ENCODE measurements at regions not wholly inside any gene's neighbourhood (a gene's known extent, or its start where the extent isn't known, plus 50 kb on each side); places are given as distances from the start of the nearest gene placed in this dataset.

DNA sequence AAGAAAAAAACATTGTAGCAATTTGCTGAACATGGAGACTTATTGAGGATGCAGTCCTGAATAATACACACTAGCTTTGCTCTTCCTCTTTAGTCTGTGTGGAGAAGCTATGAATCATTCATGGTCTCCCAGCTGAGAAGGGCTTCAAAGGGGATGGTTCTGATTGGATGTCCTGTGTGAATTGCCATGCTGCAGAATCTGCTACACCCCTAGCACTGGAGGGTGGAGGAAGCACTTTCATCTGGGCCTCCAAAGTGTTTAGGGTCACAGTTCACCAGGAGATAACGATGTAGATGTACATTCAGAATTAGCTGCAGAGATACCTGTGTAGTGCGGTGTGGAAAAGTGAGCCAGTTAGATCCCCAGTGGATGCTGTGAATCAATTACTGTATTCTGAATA is 321.1 kb upstream of the EDNRB start:
- DNase-seq (ENCODE audit: extremely low read depth, low read depth) = no peak

DNA sequence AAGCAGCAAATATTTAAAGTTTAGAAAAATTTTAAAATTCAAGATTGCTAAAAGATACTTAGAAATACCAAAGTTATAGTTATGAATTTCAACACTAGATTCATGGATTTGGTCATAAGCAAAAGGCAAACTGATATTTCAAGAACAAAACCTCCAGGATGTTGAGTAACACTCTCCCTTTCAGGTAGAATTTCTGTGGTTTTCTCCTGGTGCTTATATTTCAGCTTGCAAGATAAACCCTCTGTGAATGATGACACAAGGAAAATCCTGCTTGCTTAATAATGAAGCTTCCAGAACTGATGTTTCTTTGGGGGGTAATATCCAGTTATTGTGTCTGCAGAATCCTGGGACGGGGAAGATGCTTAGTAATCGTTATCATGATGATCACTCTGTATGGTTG is 320.3 kb upstream of the EDNRB start:
- DNase-seq (ENCODE audit: extremely low read depth, low read depth) = no peak

DNA sequence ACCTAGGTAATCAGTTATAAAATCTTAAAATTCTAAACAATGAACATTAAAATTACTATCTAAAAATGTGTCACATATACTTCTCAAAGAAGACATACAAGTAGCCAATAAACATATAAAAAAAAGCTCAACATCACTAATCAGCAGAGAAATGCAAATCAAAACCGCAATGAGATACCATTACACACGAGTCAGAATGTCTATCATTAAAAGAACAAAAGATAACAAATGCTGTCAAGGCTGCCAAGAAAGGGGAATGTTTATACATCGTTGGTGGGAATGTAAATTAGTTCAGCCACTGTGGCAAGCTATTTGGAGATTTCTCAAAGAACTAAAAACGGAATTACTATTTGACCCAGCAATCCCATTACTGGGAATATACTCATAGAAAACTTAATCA is 310.3 kb upstream of the EDNRB start:
- no peak for DNase-seq (ENCODE audit: extremely low read depth, low read depth)

DNA sequence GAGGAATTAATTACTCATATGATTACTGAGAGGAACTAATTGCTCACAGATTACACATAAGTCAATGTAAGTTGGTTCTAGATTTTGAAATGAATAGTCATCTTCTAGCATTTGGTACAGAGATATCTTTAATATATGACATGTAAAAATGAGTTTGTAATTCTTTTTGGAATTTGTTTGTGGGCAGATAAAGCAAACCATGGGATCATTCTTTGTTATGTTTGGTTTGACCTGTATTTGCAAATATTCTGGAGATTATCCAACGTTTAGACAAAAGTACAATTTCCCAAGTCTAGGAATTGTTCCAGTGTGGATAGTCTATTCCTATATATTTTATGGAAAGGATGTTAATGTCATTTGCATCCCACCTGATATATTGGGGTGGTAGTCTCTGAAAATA is 309.6 kb upstream of the EDNRB start:
- DNase-seq (ENCODE audit: extremely low read depth, low read depth) = no peak

DNA sequence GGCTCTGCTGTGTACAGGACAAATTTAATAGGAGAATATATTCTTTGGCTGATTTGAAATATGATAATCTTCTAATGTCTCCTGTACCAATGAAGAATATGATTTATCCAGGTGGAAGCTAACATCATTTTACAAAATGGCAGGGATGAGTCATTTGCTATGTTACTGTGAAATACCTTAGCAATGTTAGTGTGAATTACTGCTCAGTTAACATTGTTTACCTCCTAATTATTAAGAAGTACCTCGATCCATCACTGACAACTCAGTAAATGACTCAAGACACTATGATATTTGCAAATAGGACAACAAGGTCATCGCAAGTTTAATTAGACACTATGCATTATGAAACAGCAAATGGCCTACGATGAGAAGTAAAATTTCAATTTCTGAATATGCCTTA is 309.1 kb upstream of the EDNRB start:
- DNase-seq (ENCODE audit: extremely low read depth, low read depth) = no peak

DNA sequence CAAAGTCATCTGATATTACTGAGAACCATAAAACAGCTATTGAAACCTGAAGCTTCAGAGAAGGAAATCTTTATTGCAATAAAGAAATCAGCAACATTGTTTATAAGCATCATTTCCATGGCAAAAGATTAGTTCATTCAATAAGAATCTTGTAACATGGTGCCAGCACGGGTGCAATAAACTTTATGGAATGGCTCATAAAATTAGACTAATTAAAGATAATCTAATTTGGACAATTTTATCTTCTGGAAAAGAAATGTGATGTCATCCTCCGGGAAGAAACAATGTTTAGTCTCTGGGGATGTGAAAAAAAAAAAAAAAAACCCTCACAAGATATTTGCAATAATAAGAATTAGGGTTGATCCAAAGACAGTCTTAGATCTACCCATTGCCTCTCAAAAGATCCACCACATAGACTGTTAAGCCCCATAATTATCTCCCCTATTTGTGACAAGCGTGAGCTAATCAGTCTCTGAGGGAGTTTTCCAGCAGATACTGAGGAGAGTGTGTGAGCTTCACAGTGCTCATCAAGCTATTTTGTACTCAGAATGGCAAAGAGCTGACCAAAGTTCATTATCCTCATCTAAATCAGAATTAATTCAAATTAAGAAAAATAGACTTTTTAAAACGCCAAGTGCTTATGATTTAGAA is 297.0 kb upstream of the EDNRB start:
- no peak for DNase-seq (ENCODE audit: extremely low read depth, low read depth)

DNA sequence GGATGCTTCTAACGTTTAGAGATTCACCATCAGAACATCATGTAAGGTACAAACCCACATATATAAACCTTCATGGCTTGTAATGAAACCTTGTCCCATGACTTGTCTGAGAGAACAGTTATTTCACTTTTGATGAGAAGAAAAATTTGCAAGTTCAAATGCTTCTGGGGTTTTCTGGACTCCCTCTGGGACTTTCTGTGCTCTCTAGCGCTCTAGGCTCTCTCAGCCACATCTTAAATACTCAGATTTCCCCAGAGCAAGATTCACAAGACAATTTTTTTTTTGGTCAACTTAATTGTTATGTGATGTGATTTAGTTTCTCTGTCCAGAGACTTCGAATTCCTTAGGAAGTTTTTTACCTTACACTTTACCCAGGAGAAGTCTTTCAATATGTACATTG is 282.8 kb upstream of the EDNRB start:
- DNase-seq (ENCODE audit: extremely low read depth, low read depth) = no peak

DNA sequence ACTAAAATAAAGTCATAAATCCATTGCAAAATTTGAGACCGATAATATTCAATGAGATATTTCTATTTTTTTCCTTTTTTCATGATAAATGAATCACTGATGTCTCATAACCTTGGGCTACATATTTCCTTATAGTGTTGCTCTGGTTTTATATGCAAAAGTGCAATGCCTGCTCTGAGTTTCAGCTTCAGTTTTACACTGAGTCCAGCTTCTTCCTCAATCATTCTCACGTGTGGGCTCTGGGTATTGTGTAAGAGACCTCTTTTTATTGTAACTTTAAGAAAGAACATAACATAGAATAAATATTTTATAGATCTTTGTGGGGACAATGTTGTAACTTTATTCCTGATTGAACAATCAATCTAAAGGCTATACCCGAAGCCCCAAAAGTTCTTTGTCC is 280.2 kb upstream of the EDNRB start:
- DNase-seq (ENCODE audit: extremely low read depth, low read depth) = no peak

DNA sequence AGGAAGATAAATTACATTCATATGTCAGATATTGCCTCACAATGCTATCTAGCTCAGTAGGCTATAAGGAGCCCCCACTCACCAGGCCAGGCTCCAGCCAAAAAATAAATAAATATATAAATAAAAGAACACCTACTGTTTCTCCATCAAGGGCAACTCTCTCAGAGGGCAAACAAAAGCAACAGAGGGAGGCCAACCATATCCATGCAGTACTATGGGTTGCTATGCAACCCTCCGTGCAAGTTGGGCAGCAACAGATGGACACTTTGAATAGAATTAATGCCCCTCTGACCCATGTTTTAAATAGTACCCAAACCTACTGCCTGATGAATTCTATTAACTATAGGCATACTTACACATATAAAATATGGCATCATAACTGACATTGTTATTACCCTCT is 279.8 kb upstream of the EDNRB start:
- DNase-seq (ENCODE audit: extremely low read depth, low read depth) = no peak

DNA sequence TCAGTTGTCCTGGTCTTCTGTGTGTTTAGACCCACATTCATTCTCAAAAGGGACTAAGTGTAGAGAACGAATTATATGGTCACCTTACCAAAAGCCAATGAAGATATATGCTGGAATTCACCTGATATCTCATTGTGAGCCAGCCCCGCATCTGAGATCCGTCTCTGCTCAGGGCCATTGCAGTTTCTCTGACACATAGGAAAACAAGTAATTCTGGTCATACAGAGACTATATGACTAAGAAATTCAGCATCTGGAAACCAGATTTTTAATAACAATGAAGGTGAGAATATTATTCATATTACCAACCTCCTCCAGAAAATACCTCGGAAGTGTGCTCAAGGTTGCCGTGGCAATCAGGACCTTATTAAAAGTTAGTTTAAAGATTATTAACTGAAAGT is 278.6 kb upstream of the EDNRB start:
- DNase-seq (ENCODE audit: extremely low read depth, low read depth) = no peak

DNA sequence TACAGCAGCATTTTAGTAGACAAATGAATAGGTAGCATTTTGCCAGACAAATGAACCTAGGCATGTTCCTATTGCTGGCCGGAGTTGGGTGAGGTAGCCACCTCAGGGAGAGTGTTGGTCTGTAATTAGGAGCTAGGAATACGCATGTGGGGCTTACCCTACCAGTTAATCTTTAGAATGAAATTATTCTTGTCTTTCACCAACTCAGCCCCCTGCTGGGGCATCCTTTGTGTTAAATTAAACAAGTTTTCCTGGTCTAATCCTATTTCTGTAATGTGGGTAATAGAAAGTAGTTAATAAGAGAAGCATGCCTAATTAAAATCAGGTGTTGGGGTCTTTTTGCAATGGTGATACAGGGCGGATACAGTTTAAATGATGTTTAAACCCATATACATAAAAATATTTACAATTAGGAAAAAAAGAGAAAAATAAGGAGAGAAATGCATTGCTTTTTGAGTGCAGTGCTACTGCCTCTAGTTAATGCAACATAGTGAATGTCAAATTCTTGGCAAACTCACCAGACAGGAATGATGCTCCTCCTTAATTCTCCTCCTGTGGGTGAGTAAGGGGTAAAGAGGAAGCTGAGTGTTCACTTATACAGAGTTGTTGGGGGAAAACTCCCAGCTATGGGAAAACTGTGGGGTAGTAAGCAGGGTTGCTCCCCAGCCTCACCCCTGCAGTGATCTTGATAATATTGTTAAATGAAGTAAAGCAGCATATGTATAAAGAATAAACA is 276.4 kb upstream of the EDNRB start:
- DNase-seq (ENCODE audit: extremely low read depth, low read depth) = no peak

DNA sequence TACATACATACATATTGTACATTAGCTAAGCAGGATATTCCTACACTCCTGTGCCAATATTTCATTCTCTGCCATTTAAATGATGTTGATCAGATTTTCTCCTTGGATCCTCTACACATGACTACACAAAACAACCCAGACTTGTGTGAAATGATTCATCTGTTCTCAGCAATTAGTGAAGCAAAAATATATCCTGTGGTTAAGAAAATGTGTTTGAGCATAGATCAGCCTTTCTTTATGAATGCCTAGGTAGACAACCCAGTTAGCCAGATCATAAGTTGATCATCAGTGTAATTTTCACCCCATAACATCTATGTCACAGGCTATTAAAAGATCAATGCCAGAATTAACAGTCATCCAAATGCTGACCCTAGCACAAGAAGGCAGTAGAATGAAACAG is 275.2 kb upstream of the EDNRB start:
- no peak for DNase-seq (ENCODE audit: extremely low read depth, low read depth)

DNA sequence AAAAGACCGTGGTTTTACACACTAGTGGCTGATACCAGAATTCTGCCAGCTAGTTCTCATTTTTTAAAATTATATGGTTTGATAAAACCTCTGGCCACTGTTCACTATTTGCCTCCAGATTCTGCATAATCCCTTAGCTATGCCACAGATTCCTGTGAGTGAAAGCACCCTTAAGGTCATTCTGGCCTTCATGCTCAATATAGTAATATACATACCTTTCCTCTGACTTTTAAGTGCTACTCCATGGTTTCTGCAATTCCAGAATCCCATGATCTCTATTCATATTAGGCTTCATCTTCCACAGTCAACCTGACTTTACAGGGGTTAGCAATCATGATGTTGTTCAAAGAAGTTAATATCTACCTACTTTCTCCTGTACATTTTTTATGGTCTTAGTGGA is 274.1 kb upstream of the EDNRB start:
- DNase-seq (ENCODE audit: extremely low read depth, low read depth) = no peak

DNA sequence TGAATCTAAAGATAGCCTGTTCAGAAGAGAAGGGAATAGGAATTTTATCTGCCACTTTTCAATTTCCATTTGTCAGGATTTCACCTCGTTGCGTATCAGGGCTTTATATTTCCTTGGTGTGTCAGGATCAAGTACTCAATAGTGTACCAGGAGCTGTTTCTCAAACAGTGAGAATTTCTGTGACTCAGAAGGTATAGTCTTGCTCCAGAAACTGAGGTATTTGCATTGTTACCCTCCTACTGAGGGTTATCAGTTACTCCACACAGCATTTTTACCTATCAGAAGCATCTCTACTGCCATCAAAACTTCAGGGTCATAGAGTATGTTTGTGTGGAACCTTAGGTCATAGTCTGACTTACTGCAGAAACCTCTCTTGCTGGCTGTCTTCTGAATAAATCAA is 271.7 kb upstream of the EDNRB start:
- DNase-seq (ENCODE audit: extremely low read depth, low read depth) = no peak

DNA sequence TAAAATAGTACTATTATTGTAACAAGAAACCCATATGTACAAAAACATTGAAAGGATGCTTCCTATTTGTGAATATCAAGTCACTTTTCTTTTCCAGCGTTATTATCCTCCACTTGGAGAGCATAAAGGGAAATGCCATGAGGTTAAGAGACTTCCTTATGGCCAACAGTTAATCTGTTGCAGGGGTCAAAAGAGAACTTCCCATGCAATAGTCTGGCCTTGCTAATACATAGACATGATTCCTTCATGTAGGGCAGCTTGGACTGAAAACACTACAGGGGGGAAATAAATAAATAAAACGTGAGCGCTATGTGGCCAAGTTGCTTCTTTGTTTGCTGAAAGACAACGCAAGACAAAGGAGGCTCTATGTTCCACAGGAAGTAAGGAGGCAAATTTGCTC is 269.1 kb upstream of the EDNRB start:
- DNase-seq (ENCODE audit: extremely low read depth, low read depth) = no peak

DNA sequence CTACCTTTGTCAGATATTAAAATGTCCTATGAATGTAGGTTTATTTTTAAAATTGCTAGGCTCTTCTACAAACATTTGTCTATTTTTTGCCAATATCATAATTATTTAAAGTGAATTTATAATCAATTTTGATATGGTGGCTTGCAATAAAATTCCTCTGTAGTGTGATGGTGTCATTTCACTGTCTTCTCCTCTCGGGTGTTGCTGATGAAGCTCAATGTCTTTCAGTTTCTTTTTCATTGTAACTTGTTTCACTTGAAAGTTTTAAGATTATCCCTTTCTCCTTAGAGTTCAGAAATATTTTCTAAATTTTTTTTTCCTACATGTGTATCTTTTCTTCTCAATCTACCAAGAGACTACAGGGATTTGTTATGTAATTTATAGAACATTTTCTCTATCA is 267.1 kb upstream of the EDNRB start:
- no peak for DNase-seq (ENCODE audit: extremely low read depth, low read depth)

DNA sequence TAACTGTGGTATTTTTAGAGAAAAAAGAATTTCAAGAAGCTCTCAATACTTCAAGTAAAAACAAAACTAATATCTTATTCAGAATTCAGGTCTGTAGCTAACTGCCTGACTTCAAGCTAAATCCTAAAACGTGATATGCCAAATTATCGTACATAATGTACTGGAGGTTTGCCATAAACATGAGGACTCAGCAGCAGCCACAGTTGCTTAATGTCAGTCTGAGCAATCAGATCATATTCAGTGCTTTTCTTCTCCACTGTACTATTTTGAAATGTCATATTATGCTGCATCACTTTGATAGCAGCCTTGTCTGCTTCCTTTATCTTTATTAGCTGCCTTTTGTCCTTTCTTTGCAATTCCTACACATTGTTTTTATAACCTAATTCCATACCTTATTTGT is 265.1 kb upstream of the EDNRB start:
- no peak for DNase-seq (ENCODE audit: extremely low read depth, low read depth)

DNA sequence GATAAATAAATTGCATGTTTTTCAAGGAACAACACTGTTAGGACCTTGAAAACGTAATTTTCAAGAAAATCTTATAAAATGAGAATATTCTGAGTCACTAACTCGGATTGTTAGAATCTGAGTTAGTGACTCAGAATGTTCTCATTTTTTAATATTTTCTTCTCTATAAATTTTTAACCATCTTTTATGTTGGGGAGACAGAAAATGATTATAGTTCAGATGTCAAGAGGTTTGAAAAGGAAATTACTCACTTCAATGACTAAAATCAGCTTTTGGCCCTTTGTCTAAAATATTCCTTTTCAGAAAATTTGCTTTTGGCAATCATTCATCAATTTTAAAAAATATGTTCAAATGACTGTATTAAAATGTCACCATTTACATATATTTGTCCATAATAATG is 264.2 kb upstream of the EDNRB start:
- DNase-seq (ENCODE audit: extremely low read depth, low read depth) = no peak

DNA sequence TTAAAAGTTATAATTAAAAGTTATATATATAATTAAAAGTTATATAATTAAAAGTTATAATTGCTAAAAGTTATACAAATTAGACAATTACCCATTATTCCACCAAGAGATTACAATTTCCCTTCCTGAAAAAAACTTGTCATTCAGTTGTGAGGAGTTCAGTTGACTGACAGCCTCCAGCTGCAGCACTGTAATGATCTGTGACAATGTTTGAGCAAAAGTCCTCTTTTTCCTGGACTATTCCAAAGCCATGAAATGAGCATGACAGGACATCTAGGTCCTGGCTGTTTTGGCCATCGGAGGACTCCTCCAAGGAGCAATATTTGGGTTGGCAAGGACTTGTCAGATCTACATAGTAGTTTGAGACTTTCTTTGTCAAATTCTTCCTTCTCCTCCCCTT is 258.7 kb upstream of the EDNRB start:
- no peak for DNase-seq (ENCODE audit: extremely low read depth, low read depth)

DNA sequence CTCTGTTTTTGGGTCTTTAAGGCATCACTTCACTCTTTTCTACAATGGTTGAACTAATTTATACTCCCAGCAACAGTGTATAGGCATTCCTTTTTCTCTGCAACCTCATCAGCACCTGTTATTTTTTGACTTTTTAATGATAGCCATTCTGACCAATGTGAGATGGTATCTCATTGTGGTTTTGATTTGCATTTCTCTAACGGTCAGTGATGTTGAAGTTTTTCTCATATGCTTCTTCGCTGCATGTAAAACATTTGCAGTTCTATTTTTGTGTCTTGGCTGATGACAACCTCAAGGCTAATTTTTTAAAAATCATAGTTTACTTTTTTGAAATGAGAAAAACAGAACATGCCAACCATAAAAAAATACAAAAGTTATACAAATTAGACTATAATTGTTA is 258.2 kb upstream of the EDNRB start:
- DNase-seq (ENCODE audit: extremely low read depth, low read depth) = no peak

DNA sequence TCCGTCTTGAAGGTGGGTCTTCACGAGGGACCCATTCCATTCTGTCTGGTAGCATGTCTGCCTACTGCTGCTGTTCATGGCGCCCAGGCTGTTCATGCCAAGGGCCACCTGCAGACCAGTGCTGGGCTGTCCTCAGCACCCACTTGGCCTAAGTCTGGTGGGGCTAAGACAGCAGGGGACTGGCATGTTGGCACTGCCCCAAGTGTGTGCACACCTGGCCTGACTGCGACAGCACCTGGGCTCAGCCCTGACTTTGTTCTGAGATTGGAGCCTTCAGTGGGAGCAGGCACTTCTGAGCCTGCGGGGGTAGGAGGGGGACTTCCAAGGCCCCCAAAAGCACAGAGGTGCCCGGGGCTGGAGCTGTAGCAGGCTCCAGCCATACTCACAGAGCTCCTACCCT is 250.8 kb upstream of the EDNRB start:
- DNase-seq (ENCODE audit: extremely low read depth, low read depth) = no peak

DNA sequence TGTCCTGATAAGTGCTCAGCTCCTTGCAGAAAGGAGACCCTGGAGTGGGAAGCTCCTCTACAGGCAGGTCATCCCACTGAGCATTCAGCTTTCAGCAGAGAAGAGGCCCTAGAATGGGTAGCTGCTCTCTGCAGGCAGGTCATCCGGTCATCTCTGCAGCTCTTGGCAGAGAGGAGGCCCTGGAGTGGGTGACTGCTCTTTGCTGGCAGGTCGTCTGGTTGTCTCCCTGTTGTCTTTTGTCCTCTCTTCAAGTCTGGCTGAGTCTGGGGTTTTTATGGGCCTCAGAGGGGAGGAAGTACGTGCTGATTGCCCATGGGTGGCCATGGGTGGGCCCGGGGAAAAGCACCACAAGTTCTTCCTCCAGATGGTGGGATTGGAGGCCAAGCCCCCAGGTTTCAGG is 250.3 kb upstream of the EDNRB start:
- DNase-seq (ENCODE audit: extremely low read depth, low read depth) = no peak

DNA sequence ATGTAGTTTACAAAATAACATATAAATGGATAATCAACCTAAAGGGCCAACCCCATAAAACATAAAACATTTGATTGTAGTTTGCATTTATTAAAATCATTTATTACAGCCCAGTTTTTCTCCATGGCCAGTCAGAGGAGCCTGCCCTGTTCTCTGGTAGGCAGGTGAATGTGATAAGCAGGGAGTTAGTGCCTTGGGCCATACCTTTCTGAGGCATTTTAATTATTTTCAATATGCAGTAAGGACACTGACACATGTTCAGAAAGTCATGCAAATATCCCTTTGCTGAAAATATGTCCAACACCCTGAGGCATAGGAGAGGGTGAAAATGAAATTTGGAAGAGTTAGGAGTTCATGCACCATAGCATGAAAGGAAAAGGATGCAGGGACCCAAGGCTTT is 242.6 kb upstream of the EDNRB start:
- no peak for DNase-seq (ENCODE audit: extremely low read depth, low read depth)

Data from NCI-H460 (cell line).